ENCODE measurements at regions not wholly inside any gene's neighbourhood (a gene's known extent, or its start where the extent isn't known, plus 50 kb on each side); places are given as distances from the start of the nearest gene placed in this dataset.

DNA sequence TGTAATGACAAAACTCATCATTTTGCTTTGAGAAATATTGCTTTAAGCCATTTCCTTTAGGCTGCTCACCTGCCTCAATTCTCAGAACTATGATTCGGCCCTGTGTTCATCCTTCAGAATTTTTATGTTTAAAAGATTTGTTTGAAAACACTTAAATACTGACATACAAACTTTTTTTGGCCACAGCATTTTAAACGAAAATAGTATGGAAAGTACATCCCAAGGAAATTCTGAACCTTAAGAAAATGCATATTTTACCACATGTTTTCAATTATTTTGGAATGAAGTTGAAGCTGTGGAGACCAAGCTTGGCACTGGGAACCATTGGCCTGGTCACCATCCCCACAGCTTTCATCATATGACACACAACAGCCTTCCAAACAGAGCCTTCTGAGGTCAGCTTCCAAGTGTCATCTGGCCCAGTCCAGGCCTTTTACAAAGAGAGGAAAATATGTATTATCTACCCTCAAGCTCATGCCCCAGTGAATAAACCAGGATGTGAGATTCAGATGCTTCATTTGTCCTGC lies 83.3 kb downstream of the SOD2 start:
- TF ChIP-seq, protein P1, sequence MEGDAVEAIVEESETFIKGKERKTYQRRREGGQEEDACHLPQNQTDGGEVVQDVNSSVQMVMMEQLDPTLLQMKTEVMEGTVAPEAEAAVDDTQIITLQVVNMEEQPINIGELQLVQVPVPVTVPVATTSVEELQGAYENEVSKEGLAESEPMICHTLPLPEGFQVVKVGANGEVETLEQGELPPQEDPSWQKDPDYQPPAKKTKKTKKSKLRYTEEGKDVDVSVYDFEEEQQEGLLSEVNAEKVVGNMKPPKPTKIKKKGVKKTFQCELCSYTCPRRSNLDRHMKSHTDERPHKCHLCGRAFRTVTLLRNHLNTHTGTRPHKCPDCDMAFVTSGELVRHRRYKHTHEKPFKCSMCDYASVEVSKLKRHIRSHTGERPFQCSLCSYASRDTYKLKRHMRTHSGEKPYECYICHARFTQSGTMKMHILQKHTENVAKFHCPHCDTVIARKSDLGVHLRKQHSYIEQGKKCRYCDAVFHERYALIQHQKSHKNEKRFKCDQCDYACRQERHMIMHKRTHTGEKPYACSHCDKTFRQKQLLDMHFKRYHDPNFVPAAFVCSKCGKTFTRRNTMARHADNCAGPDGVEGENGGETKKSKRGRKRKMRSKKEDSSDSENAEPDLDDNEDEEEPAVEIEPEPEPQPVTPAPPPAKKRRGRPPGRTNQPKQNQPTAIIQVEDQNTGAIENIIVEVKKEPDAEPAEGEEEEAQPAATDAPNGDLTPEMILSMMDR (conservative IDR thresholded peaks at IDR 0.05; ENCODE audit: low read length), result no peak
- TF ChIP-seq EZH2phosphoT487 (IDR thresholded peaks at IDR 0.05; ENCODE audit: borderline replicate concordance, low read depth, low read length), result no peak

Data from OCI-LY7 (cell line).